Memory B cell (primary cell): ENCODE measurements at regions not wholly inside any gene's neighbourhood (a gene's known extent, or its start where the extent isn't known, plus 50 kb on each side); places are given as distances from the start of the nearest gene placed in this dataset.

Experiments
- ATAC-seq: fragments of 150-1000 bp; cut with Tn5 transposase; 2 replicates; pipeline ENCODE4 v1.10.0; 2021; ENCODE audit warnings: low read depth, mild to moderate bottlenecking, moderate library complexity
- DNase-seq, 2 donors: peaks; one replicate each; pipeline ENCODE4 v3.0.0; 2022; ENCODE audit warnings: low spot score in 2 of 2
- H3K27ac Mint-ChIP-seq: one replicate; pipeline ENCODE4 v1.8.0; 2022; ENCODE audit warnings: mild to moderate bottlenecking, moderate library complexity, mixed read lengths
- H3K27me3 Mint-ChIP-seq: one replicate; pipeline ENCODE4 v1.8.0; 2022; ENCODE audit warnings: mixed read lengths
- H3K36me3 Mint-ChIP-seq: one replicate; pipeline ENCODE4 v1.8.0; 2022; ENCODE audit warnings: mild to moderate bottlenecking, mixed read lengths
- H3K4me1 Mint-ChIP-seq: one replicate; pipeline ENCODE4 v1.8.0; 2022; ENCODE audit warnings: mixed read lengths
- H3K4me3 Mint-ChIP-seq: one replicate; pipeline ENCODE4 v1.8.0; 2022; ENCODE audit warnings: mild to moderate bottlenecking, moderate library complexity, mixed read lengths
- H3K9me3 Mint-ChIP-seq: one replicate; pipeline ENCODE4 v1.8.0; 2022; ENCODE audit warnings: mixed read lengths

- ATAC-seq (no peak), DNase-seq (no peak)
- Mint-ChIP-seq H3K36me3 (no peaks in the 10 kb centered on the region), H3K4me3 (no peak overlapping the region), H3K27ac (no peak overlapping the region), H3K4me1 (no peaks in the 10 kb centered on the region), H3K9me3 (no peaks in the 10 kb centered on the region), H3K27me3 (peaks cover 11% of the 10 kb centered on the region)
Measured at GRCh38 chr1:53378061-53378460, 50.2 kb upstream of the LRP8 start.

GRCh38 chr1:53378932-53379661 lies 51.2 kb upstream of the LRP8 start:
- Mint-ChIP-seq H3K36me3 (no peaks in the 10 kb centered on the region), H3K9me3 (no peaks in the 10 kb centered on the region), H3K27ac (no peak overlapping the region)

GRCh38 chr1:53379662-53380002 lies 51.8 kb upstream of the LRP8 start:
- ATAC-seq (no peak), DNase-seq (no peak)
- Mint-ChIP-seq H3K36me3 (no peaks in the 10 kb centered on the region), H3K4me1 (no peaks in the 10 kb centered on the region), H3K9me3 (no peaks in the 10 kb centered on the region), H3K27me3 (peaks cover 11% of the 10 kb centered on the region), H3K4me3 (no peak overlapping the region), H3K27ac (no peak overlapping the region)

More at GRCh38 chr1:53378932-53379661, 51.2 kb upstream of the LRP8 start:
- Mint-ChIP-seq H3K27me3 (peaks cover 11% of the 10 kb centered on the region), H3K4me1 (no peaks in the 10 kb centered on the region), H3K4me3 (no peak overlapping the region)
- no peak for DNase-seq
- ATAC-seq, result no peak

- Mint-ChIP-seq H3K9me3 (no peaks in the 10 kb centered on the region), H3K4me3 (no peak overlapping the region), H3K27ac (no peak overlapping the region), H3K36me3 (no peaks in the 10 kb centered on the region), H3K4me1 (no peaks in the 10 kb centered on the region), H3K27me3 (peaks cover 9% of the 10 kb centered on the region)
- no peak for ATAC-seq
- DNase-seq, result no peak
Measured at GRCh38 chr1:53380296-53380695, 52.4 kb upstream of the LRP8 start.

DNA sequence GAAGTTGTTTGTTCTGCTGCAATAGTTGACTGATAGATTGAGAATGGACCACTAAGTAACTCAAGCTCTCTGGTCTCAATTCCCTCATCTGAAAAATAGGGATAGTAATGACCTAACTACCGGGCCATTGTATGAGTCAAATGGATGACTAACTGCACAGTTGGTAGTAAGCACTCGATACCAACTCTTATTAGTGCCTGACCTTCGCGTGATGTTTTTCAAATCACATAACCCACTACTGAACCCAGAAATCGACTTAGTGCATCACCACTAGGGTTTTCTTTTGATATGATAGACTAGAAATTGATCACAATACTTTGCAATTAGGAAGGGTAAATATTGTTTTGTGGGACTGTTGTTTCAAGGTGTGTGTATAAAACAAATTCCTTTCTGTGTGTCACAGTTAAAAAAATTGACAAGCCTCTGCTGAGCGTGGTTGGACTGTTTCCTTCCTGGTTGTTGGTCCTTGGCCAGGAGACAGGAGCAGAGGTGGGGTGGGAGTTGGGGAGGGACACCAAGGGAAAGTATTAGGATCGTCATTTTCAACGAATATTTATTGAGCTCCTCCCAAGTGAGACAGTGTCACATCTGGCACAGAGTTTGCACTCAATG lies 54.0 kb upstream of the LRP8 start:
- no peaks in the 10 kb centered on the region for H3K4me1 Mint-ChIP-seq
- H3K9me3 Mint-ChIP-seq, result peaks cover 2% of the 10 kb centered on the region
- ATAC-seq (no peak), DNase-seq (no peak)
- no peak overlapping the region for H3K27ac Mint-ChIP-seq
- no peaks in the 10 kb centered on the region for H3K36me3 Mint-ChIP-seq
- peaks cover 6% of the 10 kb centered on the region for H3K27me3 Mint-ChIP-seq
- no peak overlapping the region for H3K4me3 Mint-ChIP-seq

GRCh38 chr1:53383136-53383870 lies 55.4 kb upstream of the LRP8 start:
- H3K27me3 Mint-ChIP-seq, result peaks cover 6% of the 10 kb centered on the region
- H3K27ac Mint-ChIP-seq, result no peak overlapping the region
- H3K36me3 Mint-ChIP-seq, result no peaks in the 10 kb centered on the region
- no peaks in the 10 kb centered on the region for H3K4me1 Mint-ChIP-seq
- H3K9me3 Mint-ChIP-seq, result peaks cover 2% of the 10 kb centered on the region
- ATAC-seq (no peak), DNase-seq (no peak)
- H3K4me3 Mint-ChIP-seq, result no peak overlapping the region

DNA sequence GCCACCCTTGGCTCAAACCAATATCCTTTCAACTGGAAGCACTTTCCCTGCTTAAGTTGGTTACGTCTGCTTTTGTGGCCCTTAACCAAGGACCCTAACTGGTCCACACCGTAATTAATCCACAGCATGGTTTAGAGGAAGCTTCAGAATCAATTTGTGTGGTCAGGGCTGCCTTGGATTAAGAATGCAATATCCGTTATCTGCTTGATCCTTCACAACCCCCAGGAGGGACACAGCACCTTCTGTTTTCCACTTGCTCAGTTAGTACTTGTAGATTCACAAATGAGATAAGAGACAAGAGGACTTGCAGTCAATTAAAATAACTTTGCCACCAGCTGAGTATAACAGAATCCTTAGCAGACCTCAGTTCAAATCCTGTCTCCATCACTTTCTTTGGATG lies 56.9 kb upstream of the LRP8 start:
- Mint-ChIP-seq H3K4me1 (peaks cover 1% of the 10 kb centered on the region), H3K27me3 (peaks cover 6% of the 10 kb centered on the region), H3K27ac (no peak overlapping the region), H3K36me3 (no peaks in the 10 kb centered on the region), H3K9me3 (peaks cover 2% of the 10 kb centered on the region), H3K4me3 (no peak overlapping the region)
- DNase-seq (no peak), ATAC-seq (no peak)

DNA sequence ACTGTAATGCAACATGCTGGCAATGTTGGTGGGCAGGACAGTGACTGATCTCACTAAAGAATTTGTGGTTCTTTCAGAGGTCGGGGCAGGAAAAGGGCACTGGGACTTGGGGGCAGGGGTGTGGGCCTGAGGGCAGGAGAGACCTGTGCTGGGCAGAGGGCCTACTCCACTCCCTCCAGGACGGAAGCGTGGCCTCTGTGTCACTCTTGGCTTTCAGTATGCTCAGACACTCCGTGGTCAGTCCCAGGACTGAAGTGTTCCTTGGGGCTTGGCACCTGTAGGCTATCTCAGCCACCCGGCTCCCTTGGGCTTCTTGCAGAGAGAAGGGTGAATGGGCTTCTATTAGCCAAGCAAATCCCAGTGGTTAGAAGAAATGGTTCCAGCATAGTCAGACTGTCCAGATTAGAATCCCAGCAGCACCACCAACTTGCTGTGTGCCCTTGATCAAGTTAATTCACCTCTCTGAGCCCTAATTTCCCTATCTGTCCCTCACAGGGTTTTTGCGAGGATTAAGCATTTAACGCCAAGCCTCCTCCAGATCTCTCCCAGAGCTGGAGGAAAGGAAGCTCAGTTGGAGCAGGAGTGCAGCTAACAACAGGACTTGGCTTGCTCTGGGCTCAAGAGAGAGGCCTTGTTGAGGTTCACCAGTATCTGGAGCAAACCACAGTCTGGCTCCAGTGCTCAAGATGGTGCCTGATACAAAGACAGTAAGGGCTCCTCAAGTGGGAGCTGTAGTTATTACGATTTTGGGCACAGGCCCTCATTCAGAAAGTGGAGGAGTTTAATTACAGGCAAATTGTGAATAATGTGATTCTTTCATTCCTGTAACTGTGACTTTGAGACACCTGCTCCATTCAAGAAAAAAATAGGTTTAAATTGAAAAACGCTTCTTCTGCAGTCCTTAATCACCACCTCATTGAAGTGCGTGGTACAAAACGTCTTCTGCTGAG lies 57.7 kb upstream of the LRP8 start:
- DNase-seq, result no peak
- no peak for ATAC-seq
- H3K9me3 Mint-ChIP-seq, result peaks cover 2% of the 10 kb centered on the region
- no peaks in the 10 kb centered on the region for H3K36me3 Mint-ChIP-seq
- H3K4me3 Mint-ChIP-seq, result no peak overlapping the region
- H3K27ac Mint-ChIP-seq, result no peak overlapping the region
- peaks cover 9% of the 10 kb centered on the region for H3K4me1 Mint-ChIP-seq
- peaks cover 3% of the 10 kb centered on the region for H3K27me3 Mint-ChIP-seq

GRCh38 chr1:53388963-53389362 lies 61.1 kb upstream of the LRP8 start:
- H3K27ac Mint-ChIP-seq, result no peak overlapping the region
- peaks cover 16% of the 10 kb centered on the region for H3K4me1 Mint-ChIP-seq
- H3K36me3 Mint-ChIP-seq, result no peaks in the 10 kb centered on the region
- H3K9me3 Mint-ChIP-seq, result peaks cover 2% of the 10 kb centered on the region
- no peak overlapping the region for H3K4me3 Mint-ChIP-seq
- no peaks in the 10 kb centered on the region for H3K27me3 Mint-ChIP-seq
- DNase-seq (no peak), ATAC-seq (no peak)

- Mint-ChIP-seq H3K9me3 (peaks cover 2% of the 10 kb centered on the region), H3K27ac (no peak overlapping the region), H3K27me3 (no peaks in the 10 kb centered on the region), H3K4me3 (peak overlapping the region; percentile 19), H3K36me3 (no peaks in the 10 kb centered on the region), H3K4me1 (peaks cover 16% of the 10 kb centered on the region)
- DNase-seq (peak in 1 of 2 donors; percentile 23), ATAC-seq (peak; percentile 80)
Measured at GRCh38 chr1:53390261-53390660, 62.4 kb upstream of the LRP8 start.

- H3K4me1 Mint-ChIP-seq, result peaks cover 16% of the 10 kb centered on the region
- H3K9me3 Mint-ChIP-seq, result peaks cover 2% of the 10 kb centered on the region
- ATAC-seq (no peak), DNase-seq (no peak)
- H3K36me3 Mint-ChIP-seq, result no peaks in the 10 kb centered on the region
- H3K27me3 Mint-ChIP-seq, result no peaks in the 10 kb centered on the region
- no peak overlapping the region for H3K4me3 Mint-ChIP-seq
- no peak overlapping the region for H3K27ac Mint-ChIP-seq
Measured at GRCh38 chr1:53390736-53391135, 62.9 kb upstream of the LRP8 start.

GRCh38 chr1:53391296-53391695 lies 63.4 kb upstream of the LRP8 start:
- Mint-ChIP-seq H3K9me3 (peaks cover 2% of the 10 kb centered on the region), H3K4me1 (peaks cover 16% of the 10 kb centered on the region), H3K27ac (no peak overlapping the region), H3K27me3 (no peaks in the 10 kb centered on the region), H3K36me3 (no peaks in the 10 kb centered on the region), H3K4me3 (no peak overlapping the region)
- DNase-seq (no peak), ATAC-seq (no peak)

DNA sequence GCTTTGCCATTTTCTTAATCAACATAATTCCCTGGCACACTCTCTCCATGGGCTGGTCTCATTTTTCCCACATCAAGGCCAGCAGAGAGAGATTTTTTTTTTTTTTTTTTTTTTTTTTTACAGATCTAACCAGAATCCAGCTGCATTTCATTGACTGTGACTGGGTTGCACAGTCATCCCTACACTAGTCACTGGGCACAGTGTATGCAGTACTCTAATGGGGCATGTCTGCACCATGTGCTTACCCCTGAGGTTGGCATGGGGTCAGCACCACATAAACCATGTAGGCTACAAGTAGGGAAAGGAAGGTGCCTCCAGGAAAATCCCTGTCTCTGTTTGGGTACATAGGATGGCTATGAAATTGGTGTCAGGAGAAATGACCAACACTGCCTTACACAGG lies 64.1 kb upstream of the LRP8 start:
- Mint-ChIP-seq H3K36me3 (no peaks in the 10 kb centered on the region), H3K9me3 (no peaks in the 10 kb centered on the region), H3K4me1 (peaks cover 16% of the 10 kb centered on the region), H3K27me3 (peaks cover 2% of the 10 kb centered on the region), H3K27ac (no peak overlapping the region), H3K4me3 (no peak overlapping the region)
- no peak for DNase-seq
- ATAC-seq, result no peak

GRCh38 chr1:53392460-53392859 lies 64.6 kb upstream of the LRP8 start:
- H3K4me1 Mint-ChIP-seq, result peaks cover 16% of the 10 kb centered on the region

More at GRCh38 chr1:53392460-53392859, 64.6 kb upstream of the LRP8 start:
- H3K4me3 Mint-ChIP-seq, result no peak overlapping the region
- no peaks in the 10 kb centered on the region for H3K9me3 Mint-ChIP-seq
- peaks cover 2% of the 10 kb centered on the region for H3K27me3 Mint-ChIP-seq
- no peaks in the 10 kb centered on the region for H3K36me3 Mint-ChIP-seq
- H3K27ac Mint-ChIP-seq, result no peak overlapping the region
- no peak for ATAC-seq
- no peak for DNase-seq
